Neural crest cell (in vitro differentiated cells): ENCODE measurements at regions not wholly inside any gene's neighbourhood (a gene's known extent, or its start where the extent isn't known, plus 50 kb on each side); places are given as distances from the start of the nearest gene placed in this dataset.

Experiments used
- DNase-seq: peaks from one replicate; pipeline ENCODE4 v3.0.0; 2021; ENCODE audit warnings: low read depth, mixed read lengths, low spot score
- H3K27ac Mint-ChIP-seq: one replicate; pipeline ENCODE4 v1.8.0; 2021; ENCODE audit warnings: mild to moderate bottlenecking, mixed read lengths; ENCODE audit not compliant: unreplicated experiment
- H3K27me3 Mint-ChIP-seq: 2 replicates; pipeline ENCODE4 v1.8.0; 2021; ENCODE audit warnings: low read depth, mild to moderate bottlenecking, mixed read lengths
- H3K36me3 Mint-ChIP-seq: 2 replicates; pipeline ENCODE4 v1.8.0; 2021; ENCODE audit warnings: low read depth, mild to moderate bottlenecking, mixed read lengths
- H3K4me1 Mint-ChIP-seq: 2 replicates; pipeline ENCODE4 v1.8.0; 2021; ENCODE audit warnings: mixed read lengths
- H3K4me3 Mint-ChIP-seq: one replicate; pipeline ENCODE4 v1.8.0; 2021; ENCODE audit warnings: mild to moderate bottlenecking, mixed read lengths
- H3K9me3 Mint-ChIP-seq: 2 replicates; pipeline ENCODE4 v1.8.0; 2021; ENCODE audit warnings: mixed read lengths
- TF ChIP-seq, protein P1 (sequence below): fragments of 200-600 bp; sonication (generic); conservative IDR thresholded peaks from 2 replicates; pipeline ENCODE4 v1.5.0; 2021; ENCODE audit warnings: antibody characterized with exemption, mild to moderate bottlenecking

DNA sequence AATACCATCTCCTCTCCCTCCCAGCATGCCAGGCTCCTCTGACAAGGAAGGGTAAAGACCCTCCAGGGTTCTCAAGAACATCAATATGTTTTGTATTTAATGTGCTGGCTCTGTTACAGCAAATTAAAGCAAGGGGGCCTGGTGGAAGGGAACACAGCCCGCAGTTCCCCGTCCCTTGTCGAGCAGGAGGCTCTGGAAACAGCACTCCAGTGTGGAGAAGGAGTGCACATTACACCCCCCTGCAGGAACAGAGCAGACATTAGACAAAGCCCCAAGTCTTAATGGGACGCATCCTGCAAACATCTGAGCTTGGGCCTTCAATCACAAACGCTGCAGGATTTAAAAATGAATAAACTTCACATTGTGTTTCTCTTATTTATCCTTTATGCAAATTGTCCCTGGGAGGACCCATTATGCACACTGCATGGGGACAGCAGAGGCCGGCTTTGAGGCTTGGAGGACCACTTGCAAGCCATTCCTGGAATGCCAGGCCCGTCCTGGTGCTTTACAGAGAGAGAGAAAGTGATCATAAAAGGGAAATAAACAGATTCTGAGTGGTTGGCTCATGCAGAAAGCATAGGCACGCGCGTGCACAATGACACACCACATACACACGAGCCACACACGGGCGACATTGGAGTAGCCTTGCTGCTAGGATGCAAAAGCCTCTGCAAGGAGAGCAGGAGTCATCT is 328.7 kb downstream of the SMAD2 start:
- H3K27ac Mint-ChIP-seq, result no peak overlapping the region
- no peaks in the 10 kb centered on the region for H3K9me3 Mint-ChIP-seq
- no peak for DNase-seq
- no peaks in the 10 kb centered on the region for H3K4me1 Mint-ChIP-seq
- H3K4me3 Mint-ChIP-seq, result no peak overlapping the region
- no peaks in the 10 kb centered on the region for H3K36me3 Mint-ChIP-seq
- peaks cover 21% of the 10 kb centered on the region for H3K27me3 Mint-ChIP-seq
- TF ChIP-seq, protein P1, sequence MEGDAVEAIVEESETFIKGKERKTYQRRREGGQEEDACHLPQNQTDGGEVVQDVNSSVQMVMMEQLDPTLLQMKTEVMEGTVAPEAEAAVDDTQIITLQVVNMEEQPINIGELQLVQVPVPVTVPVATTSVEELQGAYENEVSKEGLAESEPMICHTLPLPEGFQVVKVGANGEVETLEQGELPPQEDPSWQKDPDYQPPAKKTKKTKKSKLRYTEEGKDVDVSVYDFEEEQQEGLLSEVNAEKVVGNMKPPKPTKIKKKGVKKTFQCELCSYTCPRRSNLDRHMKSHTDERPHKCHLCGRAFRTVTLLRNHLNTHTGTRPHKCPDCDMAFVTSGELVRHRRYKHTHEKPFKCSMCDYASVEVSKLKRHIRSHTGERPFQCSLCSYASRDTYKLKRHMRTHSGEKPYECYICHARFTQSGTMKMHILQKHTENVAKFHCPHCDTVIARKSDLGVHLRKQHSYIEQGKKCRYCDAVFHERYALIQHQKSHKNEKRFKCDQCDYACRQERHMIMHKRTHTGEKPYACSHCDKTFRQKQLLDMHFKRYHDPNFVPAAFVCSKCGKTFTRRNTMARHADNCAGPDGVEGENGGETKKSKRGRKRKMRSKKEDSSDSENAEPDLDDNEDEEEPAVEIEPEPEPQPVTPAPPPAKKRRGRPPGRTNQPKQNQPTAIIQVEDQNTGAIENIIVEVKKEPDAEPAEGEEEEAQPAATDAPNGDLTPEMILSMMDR, result no peak

- no peaks in the 10 kb centered on the region for H3K9me3 Mint-ChIP-seq
- DNase-seq, result no peak
- no peaks in the 10 kb centered on the region for H3K36me3 Mint-ChIP-seq
- no peak overlapping the region for H3K4me3 Mint-ChIP-seq
- TF ChIP-seq, protein P1, result peak; percentile 47
- H3K27ac Mint-ChIP-seq, result no peak overlapping the region
- peaks cover 56% of the 10 kb centered on the region for H3K27me3 Mint-ChIP-seq
- H3K4me1 Mint-ChIP-seq, result peaks cover 14% of the 10 kb centered on the region
Measured at GRCh38 chr18:47595831-47596501, 334.5 kb downstream of the SMAD2 start.

DNA sequence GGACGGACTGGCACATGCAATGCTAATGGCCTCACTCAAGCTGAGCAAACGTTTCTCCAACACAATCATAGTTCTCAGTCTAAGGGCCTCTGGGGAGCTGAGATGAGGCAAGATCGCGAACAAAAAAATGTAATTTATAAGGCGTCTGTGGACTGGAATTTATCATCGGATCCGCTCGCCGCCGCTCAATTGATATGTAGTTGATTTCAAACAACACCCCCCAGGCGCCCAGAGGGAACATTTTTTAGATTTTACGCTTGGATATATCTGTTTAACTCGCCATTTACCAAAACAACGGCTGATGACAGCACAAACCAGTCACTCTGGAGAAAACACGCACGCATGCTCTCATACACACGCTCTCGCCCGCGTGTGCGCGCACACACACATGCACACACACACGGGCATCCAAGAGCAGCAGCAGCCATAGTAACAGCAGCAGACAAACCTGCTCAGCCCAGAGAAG is 335.8 kb downstream of the SMAD2 start:
- Mint-ChIP-seq H3K9me3 (no peaks in the 10 kb centered on the region), H3K4me1 (peaks cover 14% of the 10 kb centered on the region), H3K36me3 (no peaks in the 10 kb centered on the region), H3K27ac (no peak overlapping the region), H3K4me3 (no peak overlapping the region), H3K27me3 (peaks cover 56% of the 10 kb centered on the region)
- no peak for DNase-seq
- TF ChIP-seq, protein P1, result no peak

DNA sequence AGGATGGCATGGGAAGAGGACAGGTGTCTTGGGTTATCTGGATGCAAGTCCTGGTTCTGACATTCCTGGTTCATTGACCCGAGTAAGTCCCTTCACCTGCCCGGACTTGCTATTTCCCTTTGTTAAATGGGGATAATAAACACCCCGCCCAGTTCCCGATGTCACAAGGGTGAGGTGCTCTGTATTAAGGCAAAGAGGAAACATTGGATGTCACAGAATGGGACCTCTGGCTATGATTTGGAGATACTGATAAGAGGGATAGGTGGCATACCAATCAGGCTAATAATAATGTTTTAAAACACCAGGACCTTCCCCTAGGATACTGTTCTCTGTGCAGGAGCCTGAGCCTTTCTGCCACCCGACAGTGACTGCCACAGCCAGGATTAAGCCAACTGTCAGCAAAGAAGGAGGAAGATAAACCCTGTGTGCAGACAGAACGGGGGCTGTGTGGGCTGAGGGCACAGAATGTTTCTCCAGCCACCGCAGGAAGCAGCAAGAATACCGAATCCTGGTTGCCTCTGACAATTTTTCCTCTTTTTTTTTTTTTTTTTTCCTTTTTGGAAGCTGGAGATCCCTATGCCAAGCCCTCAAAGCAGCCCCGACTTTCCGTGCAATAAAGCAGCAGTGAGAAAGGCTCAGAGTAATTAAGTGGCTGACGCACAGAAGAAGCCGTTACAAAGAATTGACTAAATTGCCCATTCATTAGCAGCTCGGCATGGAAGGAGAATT is 336.6 kb downstream of the SMAD2 start:
- Mint-ChIP-seq H3K27me3 (peaks cover 53% of the 10 kb centered on the region), H3K36me3 (no peaks in the 10 kb centered on the region), H3K4me3 (peak overlapping the region; percentile 74), H3K27ac (no peak overlapping the region), H3K4me1 (peaks cover 14% of the 10 kb centered on the region), H3K9me3 (no peaks in the 10 kb centered on the region)
- TF ChIP-seq, protein P1, result no peak
- no peak for DNase-seq

DNA sequence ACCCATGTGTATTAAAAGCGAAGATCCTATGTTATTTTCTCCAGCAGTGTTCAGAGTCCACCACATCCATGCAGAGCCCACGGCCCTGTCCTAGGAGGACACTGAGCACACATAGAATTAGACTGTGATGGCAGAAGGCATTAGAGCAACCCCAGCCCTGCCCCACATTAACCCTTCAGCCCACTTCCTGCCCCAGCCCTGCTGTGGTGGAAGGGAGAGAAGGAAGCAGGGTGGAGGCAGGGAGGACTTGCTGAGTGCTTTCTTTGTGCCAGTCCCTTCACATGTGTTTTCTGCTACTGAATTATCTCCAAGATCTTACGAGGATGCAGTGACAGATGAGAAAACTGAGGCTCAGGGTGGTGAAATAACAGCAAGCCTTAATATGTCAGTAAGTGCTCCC is 339.0 kb downstream of the SMAD2 start:
- peaks cover 18% of the 10 kb centered on the region for H3K4me1 Mint-ChIP-seq
- DNase-seq, result no peak
- peaks cover 44% of the 10 kb centered on the region for H3K27me3 Mint-ChIP-seq
- H3K9me3 Mint-ChIP-seq, result no peaks in the 10 kb centered on the region
- no peaks in the 10 kb centered on the region for H3K36me3 Mint-ChIP-seq
- TF ChIP-seq, protein P1, result no peak
- no peak overlapping the region for H3K4me3 Mint-ChIP-seq
- H3K27ac Mint-ChIP-seq, result no peak overlapping the region
